ENCODE measurements at regions not wholly inside any gene's neighbourhood (a gene's known extent, or its start where the extent isn't known, plus 50 kb on each side); places are given as distances from the start of the nearest gene placed in this dataset.

- H3K36me3 ChIP-seq (replicated peaks in 1 of 2; ENCODE audit: control insufficient read depth in 1 of 2, insufficient read depth in 2 of 2, low read length in 1 of 2): no peaks in the 10 kb centered on the region
- ChIA-PET POLR2A (no interaction called here), CTCF (no interaction called here)
Measured at GRCh38 chr2:155169317-155169716, 470.8 kb downstream of the KCNJ3 start.

DNA sequence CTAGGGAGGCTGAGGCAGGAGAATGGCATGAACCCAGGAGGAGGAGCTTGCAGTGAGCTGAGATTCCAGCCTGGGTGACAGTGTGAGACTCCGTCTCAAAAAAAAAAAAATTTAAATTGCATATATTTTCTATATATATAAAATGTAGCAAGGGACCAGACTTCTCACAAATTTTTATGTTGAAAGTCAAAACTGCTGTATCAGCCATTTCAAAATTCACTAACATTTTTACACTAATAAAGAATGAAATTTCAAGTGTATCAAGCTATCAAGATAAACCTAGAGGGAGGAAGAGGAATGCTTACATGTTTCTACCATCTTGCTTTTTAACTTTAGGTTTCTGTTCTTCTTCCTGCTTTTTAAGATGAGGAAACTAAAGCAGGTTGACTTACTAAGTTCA lies 464.0 kb downstream of the KCNJ3 start:
- Histone ChIP-seq H3K27me3 (ENCODE audit: insufficient read depth) (no peaks in the 10 kb centered on the region), H3K27ac (ENCODE audit: low read depth in 2 of 2, low read length in 1 of 2) (no peak overlapping the region), H3K4me3 (ENCODE audit: low read depth in 2 of 2, low read length in 1 of 2) (no peak overlapping the region), H3K36me3 (replicated peaks in 1 of 2; ENCODE audit: control insufficient read depth in 1 of 2, insufficient read depth in 2 of 2, low read length in 1 of 2) (no peaks in the 10 kb centered on the region), H3K4me2 (no peak overlapping the region), H3F3A (replicated peaks; ENCODE audit: insufficient read depth) (no peaks in the 10 kb centered on the region), H4K20me1 (ENCODE audit: insufficient read depth) (no peaks in the 10 kb centered on the region), H3K9me3 (no peaks in the 10 kb centered on the region), H3K4me1 (ENCODE audit: control insufficient read depth in 1 of 2, insufficient read depth in 2 of 2, low read depth in 1 of 2, low read length in 1 of 2) (no peaks in the 10 kb centered on the region), H3K79me2 (ENCODE audit: insufficient read depth) (no peaks in the 10 kb centered on the region), H3K9ac (no peak overlapping the region), H2AFZ (ENCODE audit: low read depth) (no peak overlapping the region), H3K9me2 (no peaks in the 10 kb centered on the region)
- TF ChIP-seq, protein P1, sequence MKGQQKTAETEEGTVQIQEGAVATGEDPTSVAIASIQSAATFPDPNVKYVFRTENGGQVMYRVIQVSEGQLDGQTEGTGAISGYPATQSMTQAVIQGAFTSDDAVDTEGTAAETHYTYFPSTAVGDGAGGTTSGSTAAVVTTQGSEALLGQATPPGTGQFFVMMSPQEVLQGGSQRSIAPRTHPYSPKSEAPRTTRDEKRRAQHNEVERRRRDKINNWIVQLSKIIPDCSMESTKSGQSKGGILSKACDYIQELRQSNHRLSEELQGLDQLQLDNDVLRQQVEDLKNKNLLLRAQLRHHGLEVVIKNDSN (IDR thresholded peaks at IDR 0.05; ENCODE audit: borderline replicate concordance, low read depth): no peak
- TF ChIP-seq TEAD4 (IDR thresholded peaks at IDR 0.05; ENCODE audit: borderline replicate concordance, insufficient read depth): no peak
- TF ChIP-seq RFX5 (IDR thresholded peaks at IDR 0.05; ENCODE audit: low read length): no peak
- TF ChIP-seq POLR2AphosphoS5 (IDR thresholded peaks at IDR 0.05; ENCODE audit: low read depth, low read length): no peak
- no peak for TF ChIP-seq IRF3 (IDR thresholded peaks at IDR 0.05; ENCODE audit: low read depth, low read length)
- no peak for TF ChIP-seq MXI1 (IDR thresholded peaks at IDR 0.05; ENCODE audit: low read depth, low read length)
- TF ChIP-seq RAD21 (IDR thresholded peaks at IDR 0.05; ENCODE audit: low read length): no peak
- no peak for TF ChIP-seq GABPA (IDR thresholded peaks at IDR 0.05; ENCODE audit: low read depth)
- no peak for TF ChIP-seq CTCF (IDR thresholded peaks at IDR 0.05)
- no peak for TF ChIP-seq NRF1 (IDR thresholded peaks at IDR 0.05; ENCODE audit: low read depth, low read length)
- no peak for TF ChIP-seq FOXJ3 (CRISPR knock-in tag; IDR thresholded peaks at IDR 0.05)
- TF ChIP-seq REST (IDR thresholded peaks at IDR 0.05; ENCODE audit: low read depth, low read length): no peak
- no peak for TF ChIP-seq EP300 (IDR thresholded peaks at IDR 0.05; ENCODE audit: borderline replicate concordance in 1 of 2, low read depth in 1 of 2, low read length in 1 of 2)
- TF ChIP-seq, protein P2, sequence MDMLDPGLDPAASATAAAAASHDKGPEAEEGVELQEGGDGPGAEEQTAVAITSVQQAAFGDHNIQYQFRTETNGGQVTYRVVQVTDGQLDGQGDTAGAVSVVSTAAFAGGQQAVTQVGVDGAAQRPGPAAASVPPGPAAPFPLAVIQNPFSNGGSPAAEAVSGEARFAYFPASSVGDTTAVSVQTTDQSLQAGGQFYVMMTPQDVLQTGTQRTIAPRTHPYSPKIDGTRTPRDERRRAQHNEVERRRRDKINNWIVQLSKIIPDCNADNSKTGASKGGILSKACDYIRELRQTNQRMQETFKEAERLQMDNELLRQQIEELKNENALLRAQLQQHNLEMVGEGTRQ (IDR thresholded peaks at IDR 0.05; ENCODE audit: borderline replicate concordance, low read depth, low read length): no peak
- no peak for TF ChIP-seq CHD2 (IDR thresholded peaks at IDR 0.05; ENCODE audit: low read length, partially characterized antibody)
- no peak for TF ChIP-seq TCF12 (IDR thresholded peaks at IDR 0.05)
- TF ChIP-seq ELF1 (IDR thresholded peaks at IDR 0.05): no peak
- TF ChIP-seq SMC3 (IDR thresholded peaks at IDR 0.05; ENCODE audit: low read depth, low read length): no peak
- TF ChIP-seq EZH2phosphoT487 (IDR thresholded peaks at IDR 0.05; ENCODE audit: borderline replicate concordance, low read depth): no peak
- no peak for DNase-seq
- CTCF ChIA-PET: no interaction called here
- WGBS (ENCODE audit: low lambda C conversion rate): 61% methylated on average over 1 of the region's 1 CpG
- POLR2A ChIA-PET: no interaction called here

More at GRCh38 chr2:155169317-155169716, 470.8 kb downstream of the KCNJ3 start:
- TF ChIP-seq RFX5 (IDR thresholded peaks at IDR 0.05; ENCODE audit: low read length) (peak; percentile 88), NRF1 (IDR thresholded peaks at IDR 0.05; ENCODE audit: low read depth, low read length) (no peak)
- Histone ChIP-seq H3K9me2 (no peaks in the 10 kb centered on the region), H4K20me1 (ENCODE audit: insufficient read depth) (no peaks in the 10 kb centered on the region), H3K27me3 (ENCODE audit: insufficient read depth) (no peaks in the 10 kb centered on the region), H3K79me2 (ENCODE audit: insufficient read depth) (no peaks in the 10 kb centered on the region), H3K4me2 (no peak overlapping the region), H2AFZ (ENCODE audit: low read depth) (no peak overlapping the region), H3K27ac (ENCODE audit: low read depth in 2 of 2, low read length in 1 of 2) (no peak overlapping the region), H3F3A (replicated peaks; ENCODE audit: insufficient read depth) (no peaks in the 10 kb centered on the region), H3K9ac (no peak overlapping the region), H3K9me3 (no peaks in the 10 kb centered on the region), H3K4me1 (ENCODE audit: control insufficient read depth in 1 of 2, insufficient read depth in 2 of 2, low read depth in 1 of 2, low read length in 1 of 2) (no peaks in the 10 kb centered on the region), H3K4me3 (ENCODE audit: low read depth in 2 of 2, low read length in 1 of 2) (no peak overlapping the region)
- 26% methylated on average over 5 of the region's 5 CpGs for WGBS (ENCODE audit: low lambda C conversion rate)
- no peak for DNase-seq
